Fibroblast of the aortic adventitia (primary cell): ENCODE measurements at regions not wholly inside any gene's neighbourhood (a gene's known extent, or its start where the extent isn't known, plus 50 kb on each side); places are given as distances from the start of the nearest gene placed in this dataset.
"Not testable (repeated sequence)": the region's sequence is repeated elsewhere in the genome, so short reads cannot be mapped to it uniquely, and the experiment has no call there.

Experiments used
- DNase-seq: peaks from one replicate; pipeline ENCODE4 v3.0.0-alpha.2; 2010; ENCODE audit warnings: low read depth
- H3K4me3 ChIP-seq: 2 replicates; pipeline ENCODE4 v1.5.1; 2011; ENCODE audit warnings: low read depth, mild to moderate bottlenecking, control low read depth, low read length, moderate library complexity
- TF ChIP-seq, protein P1 (sequence below): IDR thresholded peaks from 2 replicates; pipeline ENCODE4 v1.5.1; 2011; ENCODE audit warnings: mild to moderate bottlenecking, low read length, control low read depth, inconsistent platforms; ENCODE audit not compliant: insufficient read depth

DNA sequence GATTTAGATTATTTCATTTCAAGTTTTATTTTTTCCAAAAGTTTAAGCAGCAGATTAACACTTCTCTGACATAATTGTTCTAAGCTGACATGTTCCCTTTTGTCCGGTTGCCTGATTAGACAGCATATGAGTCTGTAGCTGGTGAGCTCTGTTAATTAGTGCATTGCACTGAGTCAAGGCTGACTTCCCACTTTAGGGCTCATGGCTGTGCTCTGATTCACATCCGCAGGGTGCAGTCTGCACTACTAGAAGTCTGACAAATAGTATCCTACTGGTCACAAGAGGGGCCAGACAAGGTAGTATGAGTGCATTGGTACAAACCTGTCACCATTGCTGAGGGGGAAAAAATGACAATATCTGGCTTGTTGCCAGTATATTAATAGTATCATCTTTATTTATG is 443.9 kb upstream of the ZNF804A start:
- TF ChIP-seq, protein P1, sequence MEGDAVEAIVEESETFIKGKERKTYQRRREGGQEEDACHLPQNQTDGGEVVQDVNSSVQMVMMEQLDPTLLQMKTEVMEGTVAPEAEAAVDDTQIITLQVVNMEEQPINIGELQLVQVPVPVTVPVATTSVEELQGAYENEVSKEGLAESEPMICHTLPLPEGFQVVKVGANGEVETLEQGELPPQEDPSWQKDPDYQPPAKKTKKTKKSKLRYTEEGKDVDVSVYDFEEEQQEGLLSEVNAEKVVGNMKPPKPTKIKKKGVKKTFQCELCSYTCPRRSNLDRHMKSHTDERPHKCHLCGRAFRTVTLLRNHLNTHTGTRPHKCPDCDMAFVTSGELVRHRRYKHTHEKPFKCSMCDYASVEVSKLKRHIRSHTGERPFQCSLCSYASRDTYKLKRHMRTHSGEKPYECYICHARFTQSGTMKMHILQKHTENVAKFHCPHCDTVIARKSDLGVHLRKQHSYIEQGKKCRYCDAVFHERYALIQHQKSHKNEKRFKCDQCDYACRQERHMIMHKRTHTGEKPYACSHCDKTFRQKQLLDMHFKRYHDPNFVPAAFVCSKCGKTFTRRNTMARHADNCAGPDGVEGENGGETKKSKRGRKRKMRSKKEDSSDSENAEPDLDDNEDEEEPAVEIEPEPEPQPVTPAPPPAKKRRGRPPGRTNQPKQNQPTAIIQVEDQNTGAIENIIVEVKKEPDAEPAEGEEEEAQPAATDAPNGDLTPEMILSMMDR: no peak
- DNase-seq: peak; percentile 0
- no peak overlapping the region for H3K4me3 ChIP-seq

DNA sequence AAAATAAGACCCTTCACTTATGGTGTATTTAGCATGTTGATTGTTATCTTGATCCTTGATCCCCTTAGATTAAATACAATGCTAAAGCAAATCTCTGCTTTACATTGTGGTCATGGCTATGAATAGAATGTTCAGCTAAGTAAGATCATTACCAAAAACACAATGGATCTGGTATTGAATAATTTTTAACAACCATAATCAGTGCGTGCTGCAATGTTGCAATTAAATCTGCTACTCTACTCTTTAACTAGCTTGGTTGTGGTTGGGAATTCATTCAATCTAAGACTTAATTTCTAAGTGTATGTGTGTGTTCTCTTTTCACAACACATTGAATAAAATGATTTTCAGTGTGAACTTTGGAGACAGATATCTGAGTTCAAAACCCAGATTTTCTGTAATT is 442.5 kb upstream of the ZNF804A start:
- no peak overlapping the region for H3K4me3 ChIP-seq
- no peak for DNase-seq
- TF ChIP-seq, protein P1: no peak

DNA sequence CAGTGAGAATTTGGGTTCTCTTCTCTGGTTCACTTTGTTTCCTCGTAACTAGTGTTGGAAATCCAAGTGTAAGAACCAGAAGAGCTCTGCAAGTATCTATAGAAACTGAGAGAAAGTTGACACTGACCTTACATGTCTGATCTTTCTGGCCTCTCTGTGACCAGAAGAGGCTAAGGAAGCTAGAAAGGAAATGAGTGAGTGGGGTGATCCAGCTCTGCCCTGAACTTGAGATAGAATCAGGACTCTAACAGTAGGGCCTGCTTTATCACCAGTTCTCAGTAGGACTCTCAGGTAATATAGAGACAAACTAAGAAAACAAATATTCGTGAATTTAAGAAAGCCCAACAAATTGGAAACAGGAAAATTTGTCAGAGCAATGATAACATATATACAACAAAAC is 441.2 kb upstream of the ZNF804A start:
- H3K4me3 ChIP-seq: no peak overlapping the region
- DNase-seq: no peak
- TF ChIP-seq, protein P1: no peak

DNA sequence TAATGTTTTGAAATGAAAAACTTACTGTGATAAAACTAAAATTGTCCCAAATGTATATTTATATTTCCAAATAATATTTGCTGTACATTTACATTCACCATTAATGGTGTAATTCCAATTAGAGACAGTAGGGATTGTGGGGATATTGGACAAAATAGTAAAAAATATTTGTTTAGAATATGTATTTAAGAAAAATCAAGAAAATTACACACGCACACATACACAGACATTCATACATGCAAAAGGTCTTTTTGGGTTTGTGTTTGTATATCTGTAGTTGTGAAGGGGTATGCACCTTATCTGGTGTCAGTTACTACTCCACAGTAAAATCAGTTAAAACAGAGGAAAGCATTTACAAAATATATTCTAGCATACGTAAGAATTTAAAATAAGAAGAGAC is 435.9 kb upstream of the ZNF804A start:
- no peak overlapping the region for H3K4me3 ChIP-seq
- TF ChIP-seq, protein P1: no peak
- no peak for DNase-seq

DNA sequence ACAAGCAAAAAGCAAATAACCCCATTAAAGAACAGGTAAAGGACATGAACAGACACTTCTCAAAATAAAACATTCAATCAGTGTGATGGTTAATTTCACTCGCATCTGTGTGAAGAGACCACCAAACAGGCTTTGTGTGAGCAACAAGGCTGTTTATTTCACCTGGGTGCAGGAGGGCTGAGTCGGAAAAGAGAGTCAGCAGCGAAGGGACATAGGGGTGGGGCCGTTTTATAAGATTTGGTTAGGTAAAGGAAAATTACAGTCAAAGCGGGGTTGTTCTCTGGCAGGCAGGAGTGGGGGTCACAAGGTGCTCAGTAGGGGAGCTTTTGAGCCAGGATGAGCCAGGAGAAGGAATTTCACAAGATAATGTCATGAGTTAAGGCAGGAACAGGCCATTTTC is 429.5 kb upstream of the ZNF804A start:
- DNase-seq, H3K4me3 ChIP-seq: not testable (repeated sequence)

DNA sequence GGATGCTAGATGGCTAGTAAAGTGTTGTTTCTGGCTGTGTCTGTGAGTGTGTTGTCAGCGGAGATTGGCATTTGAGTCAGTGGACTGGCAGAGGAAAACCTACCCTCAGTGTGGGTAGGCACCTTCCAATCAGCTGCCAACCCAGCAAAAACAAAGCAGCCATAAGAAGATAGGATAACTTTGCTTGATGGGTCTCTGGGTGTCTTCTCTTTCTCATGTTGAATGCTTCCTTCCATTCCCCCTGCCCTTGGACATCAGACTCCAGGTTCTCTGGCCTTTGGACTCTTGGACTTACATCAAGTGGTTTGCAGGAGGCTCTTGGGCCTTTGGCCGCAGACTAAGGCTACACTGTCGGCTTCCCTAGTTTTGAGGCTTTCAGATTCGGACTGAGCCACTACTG is 429.0 kb upstream of the ZNF804A start:
- DNase-seq: no peak
- TF ChIP-seq, protein P1: no peak
- H3K4me3 ChIP-seq: no peak overlapping the region

DNA sequence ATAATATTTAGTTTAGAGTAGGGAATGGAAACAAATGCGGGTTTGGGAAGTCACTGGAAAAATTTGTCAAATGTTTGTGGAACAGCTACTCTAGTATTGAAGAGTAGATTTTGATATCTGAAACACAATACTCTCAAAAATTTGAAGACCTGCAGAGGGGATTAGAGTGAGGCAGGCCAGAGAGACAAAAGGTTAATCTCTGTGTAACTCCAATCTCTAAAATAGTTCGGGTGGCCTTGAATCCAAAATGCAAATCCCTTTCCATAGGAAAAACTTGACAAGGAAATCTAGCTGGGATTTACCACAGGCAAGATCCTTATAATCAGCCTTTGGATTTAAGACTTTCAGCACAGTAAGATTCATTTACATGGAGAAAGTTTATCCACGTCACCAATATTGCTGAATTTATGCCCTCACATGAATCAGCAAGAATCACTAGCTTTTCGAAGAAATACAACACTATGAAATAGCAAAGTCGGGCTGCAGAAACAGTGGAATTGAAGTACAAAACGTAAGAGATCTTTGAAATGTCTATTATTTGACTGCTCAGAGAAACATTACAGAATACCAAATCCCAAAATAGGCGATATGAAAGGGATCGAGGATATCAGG is 423.7 kb upstream of the ZNF804A start:
- no peak for DNase-seq
- TF ChIP-seq, protein P1: no peak
- no peak overlapping the region for H3K4me3 ChIP-seq

DNA sequence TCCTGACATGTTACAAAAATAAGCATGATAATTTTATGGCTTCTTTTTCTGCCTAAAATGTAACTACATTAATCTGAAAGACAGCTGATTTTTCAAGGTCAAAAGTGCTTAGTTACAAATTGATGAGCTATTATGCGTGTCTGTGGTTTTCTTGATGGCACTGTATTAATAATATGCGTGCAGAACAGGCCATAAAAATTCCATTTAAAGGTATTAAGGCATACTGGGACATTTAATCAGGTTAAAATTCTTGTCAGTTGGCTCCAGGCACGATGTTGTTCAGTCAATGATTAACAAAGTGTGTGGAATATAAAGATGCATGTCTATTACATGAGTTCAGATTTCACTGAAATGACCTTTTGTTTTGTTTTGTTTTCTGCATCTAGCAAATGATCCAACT is 420.1 kb upstream of the ZNF804A start:
- no peak overlapping the region for H3K4me3 ChIP-seq
- TF ChIP-seq, protein P1: no peak

More for the DNA sequence above, 420.1 kb upstream of the ZNF804A start:
- DNase-seq: no peak
